NCI-H2081 (cell line): ENCODE measurements at regions not wholly inside any gene's neighbourhood (a gene's known extent, or its start where the extent isn't known, plus 50 kb on each side); places are given as distances from the start of the nearest gene placed in this dataset.

Source experiments
- DNase-seq, 2 experiments: peaks; one replicate each; lab custom pipeline; 2025; lab: John Stamatoyannopoulos, UW

- DNase-seq: no peak
Observed at GRCh38 chr20:17818187-17818586, 118.4 kb downstream of the BANF2 start.

GRCh38 chr20:17816804-17817587 is 117.2 kb downstream of the BANF2 start:
- DNase-seq: no peak

GRCh38 chr20:17811628-17811965 is 111.8 kb downstream of the BANF2 start:
- no peak for DNase-seq

GRCh38 chr20:17810847-17811627 is 111.3 kb downstream of the BANF2 start:
- DNase-seq: no peak

- no peak for DNase-seq
Observed at GRCh38 chr20:17810062-17810631, 110.4 kb downstream of the BANF2 start.

- DNase-seq: no peak
Observed at GRCh38 chr20:17809362-17810061, 109.7 kb downstream of the BANF2 start.

GRCh38 chr20:17808782-17809181 is 109.0 kb downstream of the BANF2 start:
- DNase-seq: no peak

- no peak for DNase-seq
Observed at GRCh38 chr20:17808357-17808756, 108.6 kb downstream of the BANF2 start.

- DNase-seq: no peak
Observed at GRCh38 chr20:17807651-17808050, 107.9 kb downstream of the BANF2 start.

GRCh38 chr20:17806739-17807441 is 107.1 kb downstream of the BANF2 start:
- no peak for DNase-seq

- DNase-seq: no peak
Observed at GRCh38 chr20:17806107-17806506, 106.3 kb downstream of the BANF2 start.

- no peak for DNase-seq
Observed at GRCh38 chr20:17803765-17804164, 104.0 kb downstream of the BANF2 start.

GRCh38 chr20:17799575-17800227 is 99.9 kb downstream of the BANF2 start:
- no peak for DNase-seq

- no peak for DNase-seq
Observed at GRCh38 chr20:17798601-17799000, 98.8 kb downstream of the BANF2 start.

GRCh38 chr20:17797579-17797978 is 97.8 kb downstream of the BANF2 start:
- DNase-seq: no peak

- no peak for DNase-seq
Observed at GRCh38 chr20:17797161-17797560, 97.4 kb downstream of the BANF2 start.

- DNase-seq: no peak
Observed at GRCh38 chr20:17796091-17796563, 96.4 kb downstream of the BANF2 start.

GRCh38 chr20:17795501-17796071 is 95.8 kb downstream of the BANF2 start:
- no peak for DNase-seq

- no peak for DNase-seq
Observed at GRCh38 chr20:17795003-17795402, 95.2 kb downstream of the BANF2 start.

GRCh38 chr20:17794400-17794799 is 94.6 kb downstream of the BANF2 start:
- no peak for DNase-seq

GRCh38 chr20:17793986-17794385 is 94.2 kb downstream of the BANF2 start:
- no peak for DNase-seq
